H1 (cell line): ENCODE measurements at regions not wholly inside any gene's neighbourhood (a gene's known extent, or its start where the extent isn't known, plus 50 kb on each side); places are given as distances from the start of the nearest gene placed in this dataset.

ENCODE experiments used
- CTCF ChIA-PET: fragments of 300-600 bp; sonication (Branson Sonifier 250); formaldehyde crosslinking; loops from one replicate; lab custom pipeline; 2021; ENCODE audit not compliant: partially characterized antibody; lab: Charles Lee
- POLR2A ChIA-PET: fragments of 300-600 bp; sonication (Branson Sonifier 250); formaldehyde crosslinking; loops from one replicate; lab custom pipeline; 2021; ENCODE audit warnings: inconsistent platforms; ENCODE audit not compliant: partially characterized antibody; lab: Charles Lee
- DNase-seq, 2 experiments: peaks; one replicate each; pipeline versions ENCODE4 v3.0.0 to v3.0.0-alpha.2; 2010 to 2022; ENCODE audit warnings: low spot score in 2 of 2, low read depth in 1 of 2, mixed read lengths in 1 of 2
- FAIRE-seq: peaks from 2 replicates; lab custom pipeline; 2011; peaks lifted over from hg19 to GRCh38; lab: Jason Lieb, UNC
- H2AFZ ChIP-seq: 2 replicates; pipeline ENCODE4 v1.8.1; 2012; ENCODE audit warnings: low read length, inconsistent platforms
- H2AK5ac ChIP-seq: 2 replicates; pipeline ENCODE4 v1.6.1; 2013; ENCODE audit warnings: low read depth, low read length
- H2BK120ac ChIP-seq: replicated peaks from 2 replicates; pipeline ENCODE3; 2013; ENCODE audit warnings: low read depth, low read length, inconsistent platforms
- H2BK12ac ChIP-seq: 2 replicates; pipeline ENCODE4 v1.6.1; 2013; ENCODE audit warnings: low read depth, low read length
- H2BK15ac ChIP-seq: 2 replicates; pipeline ENCODE4 v1.6.1; 2013; ENCODE audit warnings: low read length
- H2BK20ac ChIP-seq: 2 replicates; pipeline ENCODE4 v1.6.1; 2013; ENCODE audit warnings: low read length
- H2BK5ac ChIP-seq: 2 replicates; pipeline ENCODE4 v1.6.1; 2013; ENCODE audit warnings: low read depth, low read length
- H3K14ac ChIP-seq: 2 replicates; pipeline ENCODE4 v1.6.1; 2013; ENCODE audit warnings: inconsistent platforms; ENCODE audit not compliant: insufficient read length
- H3K18ac ChIP-seq: 2 replicates; pipeline ENCODE4 v1.6.1; 2013; ENCODE audit warnings: low read length; ENCODE audit errors: extremely low read depth
- H3K23ac ChIP-seq: 2 replicates; pipeline ENCODE4 v1.6.1; 2013; ENCODE audit warnings: inconsistent platforms; ENCODE audit not compliant: insufficient read length
- H3K23me2 ChIP-seq: 2 replicates; pipeline ENCODE4 v1.6.1; 2013; ENCODE audit warnings: low read depth, low read length
- H3K27ac ChIP-seq: 2 replicates; pipeline ENCODE4 v1.6.1; 2011; ENCODE audit warnings: low read depth, low read length, inconsistent platforms
- H3K27me3 ChIP-seq, 4 experiments: replicated peaks in 1 of 4; 1 replicate in 1 of 4; 2 replicates in 3 of 4; pipeline versions ENCODE4 v1.6.1 to v1.8.1; 2011 to 2013; ENCODE audit warnings: low read length in 3 of 4, mild to moderate bottlenecking in 3 of 4, inconsistent platforms in 2 of 4, mixed read lengths in 2 of 4, moderate library complexity in 1 of 4; ENCODE audit not compliant: control insufficient read depth in 3 of 4, insufficient read depth in 3 of 4; ENCODE audit errors: extremely low read depth in 1 of 4
- H3K36me3 ChIP-seq, 4 experiments: 2 replicates each; pipeline versions ENCODE4 v1.6.1 to v1.8.1; 2011 to 2013; ENCODE audit warnings: mild to moderate bottlenecking in 4 of 4, low read length in 3 of 4, moderate library complexity in 2 of 4, control low read depth in 1 of 4, inconsistent platforms in 1 of 4; ENCODE audit not compliant: insufficient read depth in 4 of 4, control insufficient read depth in 2 of 4
- H3K4ac ChIP-seq: replicated peaks from 2 replicates; pipeline ENCODE3; 2013; ENCODE audit warnings: low read length, low read depth, mixed read lengths, inconsistent platforms; ENCODE audit not compliant: insufficient read length
- H3K4me1 ChIP-seq, 4 experiments: replicated peaks in 1 of 4; 1 replicate in 1 of 4; 2 replicates in 3 of 4; pipeline versions ENCODE4 v1.6.1 to v1.8.1; 2011 to 2013; ENCODE audit warnings: low read length in 3 of 4, inconsistent platforms in 2 of 4, mixed read lengths in 1 of 4; ENCODE audit not compliant: insufficient read depth in 4 of 4, control insufficient read depth in 3 of 4
- H3K4me2 ChIP-seq, 2 experiments: 2 replicates each; pipeline versions ENCODE4 v1.6.1 to v1.8.1; 2011 to 2013; ENCODE audit warnings: low read depth in 2 of 2, low read length in 2 of 2, control low read depth in 1 of 2, inconsistent platforms in 1 of 2, mild to moderate bottlenecking in 1 of 2; ENCODE audit not compliant: insufficient read depth in 1 of 2
- H3K4me3 ChIP-seq, 4 experiments: fragments of 200-600, 300-600 bp in 1 of 4; sonication (generic), shearing (Covaris generic), sonication (Bioruptor Twin) in 1 of 4; 2 replicates each; pipeline versions ENCODE4 v1.5.1 to v1.8.1; 2011 to 2016; ENCODE audit warnings: low read length in 4 of 4, low read depth in 3 of 4, control low read depth in 2 of 4, inconsistent platforms in 2 of 4, mild to moderate bottlenecking in 2 of 4, mixed read lengths in 1 of 4, moderate library complexity in 1 of 4; ENCODE audit not compliant: insufficient read depth in 2 of 4; ENCODE audit errors: extremely low read depth in 1 of 4
- H3K56ac ChIP-seq: replicated peaks from 2 replicates; pipeline ENCODE3; 2013; ENCODE audit warnings: low read depth, mild to moderate bottlenecking, mixed read lengths, low read length, inconsistent platforms; ENCODE audit not compliant: insufficient read length
- H3K79me1 ChIP-seq: 2 replicates; pipeline ENCODE4 v1.6.1; 2013; ENCODE audit warnings: low read depth, low read length, control low read depth
- H3K79me2 ChIP-seq, 2 experiments: 2 replicates each; pipeline versions ENCODE4 v1.6.1 to v1.8.1; 2012 to 2013; ENCODE audit warnings: low read length in 2 of 2, mild to moderate bottlenecking in 2 of 2, inconsistent platforms in 1 of 2; ENCODE audit not compliant: insufficient read depth in 2 of 2, control insufficient read depth in 1 of 2
- H3K9ac ChIP-seq, 4 experiments: replicated peaks in 1 of 4; 1 replicate in 1 of 4; 2 replicates in 3 of 4; pipeline versions ENCODE4 v1.6.1 to v1.8.1; 2011 to 2013; ENCODE audit warnings: low read depth in 3 of 4, low read length in 3 of 4, control low read depth in 2 of 4, mild to moderate bottlenecking in 2 of 4, moderate library complexity in 2 of 4, inconsistent platforms in 1 of 4; ENCODE audit errors: extremely low read depth in 1 of 4
- H3K9me3 ChIP-seq, 2 experiments: 2 replicates each; pipeline versions ENCODE4 v1.6.1 to v1.8.1; 2012 to 2013; ENCODE audit warnings: mild to moderate bottlenecking in 2 of 2, moderate library complexity in 2 of 2, control low read depth in 1 of 2, inconsistent platforms in 1 of 2, low read depth in 1 of 2, low read length in 1 of 2, mixed read lengths in 1 of 2; ENCODE audit not compliant: insufficient read depth in 2 of 2
- H4K20me1 ChIP-seq, 2 experiments: replicated peaks in 1 of 2; 2 replicates each; pipeline versions ENCODE3 to v1.8.1; 2011 to 2013; ENCODE audit warnings: inconsistent platforms in 2 of 2, low read length in 2 of 2, mild to moderate bottlenecking in 1 of 2; ENCODE audit not compliant: insufficient read depth in 2 of 2, control insufficient read depth in 1 of 2
- H4K5ac ChIP-seq: 2 replicates; pipeline ENCODE4 v1.6.1; 2013; ENCODE audit warnings: low read length, low read depth, mixed read lengths, inconsistent platforms; ENCODE audit not compliant: insufficient read length
- H4K8ac ChIP-seq: 2 replicates; pipeline ENCODE4 v1.8.0; 2013; ENCODE audit warnings: mild to moderate bottlenecking, moderate library complexity, low read length, inconsistent platforms; ENCODE audit not compliant: insufficient read depth; ENCODE audit errors: extremely low read depth
- H4K91ac ChIP-seq: replicated peaks from 2 replicates; pipeline ENCODE3; 2013; ENCODE audit warnings: low read length, mixed read lengths, inconsistent platforms; ENCODE audit not compliant: insufficient read length
- BRCA1 ChIP-seq: IDR thresholded peaks from 2 replicates; pipeline ENCODE4 v1.6.1; 2012; ENCODE audit warnings: low read depth, low read length, improper control_type of control experiment
- FOSL1 ChIP-seq: IDR thresholded peaks from 2 replicates; pipeline ENCODE4 v1.6.1; 2011; ENCODE audit warnings: mild to moderate bottlenecking, low read depth, low read length, moderate library complexity; ENCODE audit not compliant: insufficient read depth
- NRF1 ChIP-seq: IDR thresholded peaks from 2 replicates; pipeline ENCODE4 v1.6.1; 2011; ENCODE audit warnings: mild to moderate bottlenecking, low read depth, low read length, improper control_type of control experiment
- RNF2 ChIP-seq: fragments of 200-900, 300-1000 bp; sonication (generic); IDR thresholded peaks from 2 replicates; pipeline ENCODE4 v1.7.1; 2016; ENCODE audit warnings: borderline replicate concordance, low read depth, mild to moderate bottlenecking, antibody characterized with exemption, low read length; ENCODE audit not compliant: poor library complexity, severe bottlenecking; ENCODE audit errors: missing control alignments
- YY1 ChIP-seq: IDR thresholded peaks from 2 replicates; pipeline ENCODE4 v1.6.1; 2011; ENCODE audit warnings: low read depth, mild to moderate bottlenecking, low read length
- WGBS, 2 experiments: shearing (Covaris generic) in 1 of 2; methylation state at CpG; one replicate each; pipeline versions ENCODE4 v1.1.6 to v1.1.7; 2013 to 2015; ENCODE audit warnings: low lambda C conversion rate in 2 of 2, mixed read lengths in 2 of 2, inconsistent platforms in 1 of 2, low coverage in 1 of 2, missing lambda C conversion rate in 1 of 2; ENCODE audit not compliant: insufficient replicate concordance in 2 of 2, insufficient coverage in 1 of 2, insufficient read length in 1 of 2; ENCODE audit errors: extremely low coverage in 1 of 2, missing lambda C conversion rate in 1 of 2; 5-methylcytosine and 5-hydroxymethylcytosine counted together
- TF ChIP-seq, protein P1 (sequence below): IDR thresholded peaks from 2 replicates; pipeline ENCODE4 v1.6.1; 2012; ENCODE audit warnings: inconsistent platforms

DNA sequence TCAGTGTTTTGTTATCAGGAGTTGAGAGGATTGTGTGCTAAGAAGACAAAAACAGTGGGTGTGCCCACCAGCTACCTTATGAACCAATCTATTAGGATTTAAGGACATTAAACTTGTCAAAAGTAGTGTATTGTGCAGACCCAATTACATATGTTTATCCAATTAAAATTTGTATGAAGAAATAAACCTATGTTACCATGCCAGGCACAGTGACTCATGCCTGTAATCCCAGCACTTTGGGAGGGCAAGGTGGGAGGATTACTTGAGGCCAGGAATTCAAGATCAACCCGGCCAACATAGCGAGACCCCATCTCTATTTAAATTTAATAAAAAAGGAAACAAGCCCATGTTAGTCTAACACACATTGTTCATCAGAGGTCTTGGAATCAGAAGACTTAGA lies 162.2 kb downstream of the IRS1 start:
- H2AFZ ChIP-seq = no peak overlapping the region
- no peak overlapping the region for H3K9ac ChIP-seq
- no peak overlapping the region for H3K4me2 ChIP-seq
- no peaks in the 10 kb centered on the region for H3K79me1 ChIP-seq
- H4K8ac ChIP-seq = no peak overlapping the region
- no peaks in the 10 kb centered on the region for H3K36me3 ChIP-seq
- no peaks in the 10 kb centered on the region for H3K4me1 ChIP-seq
- H3K4me3 ChIP-seq = no peak overlapping the region
- no peak overlapping the region for H2BK15ac ChIP-seq
- no peaks in the 10 kb centered on the region for H3K9me3 ChIP-seq
- H2BK5ac ChIP-seq = no peak overlapping the region
- no peak for FAIRE-seq
- no peak overlapping the region for H3K4ac ChIP-seq
- no peaks in the 10 kb centered on the region for H4K20me1 ChIP-seq
- H3K79me2 ChIP-seq = no peaks in the 10 kb centered on the region
- H3K18ac ChIP-seq = no peak overlapping the region
- H2BK20ac ChIP-seq = no peak overlapping the region
- H3K14ac ChIP-seq = no peak overlapping the region
- no peak overlapping the region for H2AK5ac ChIP-seq
- CTCF ChIA-PET = no interaction called here
- no peak overlapping the region for H3K27ac ChIP-seq
- no peak overlapping the region for H3K56ac ChIP-seq
- no peak overlapping the region for H2BK120ac ChIP-seq
- H3K23ac ChIP-seq = no peak overlapping the region
- no peak overlapping the region for H4K5ac ChIP-seq
- no peak overlapping the region for H4K91ac ChIP-seq
- no peaks in the 10 kb centered on the region for H3K23me2 ChIP-seq
- no peak overlapping the region for H2BK12ac ChIP-seq
- no peaks in the 10 kb centered on the region for H3K27me3 ChIP-seq
- POLR2A ChIA-PET = no interaction called here
- DNase-seq = no peak
- WGBS, 2 experiments = 95% methylated on average over 2 of the region's 2 CpGs; no CpG with 5 or more reads in 1 of the 2 experiments
- no peak for TF ChIP-seq BRCA1
- TF ChIP-seq, protein P1, sequence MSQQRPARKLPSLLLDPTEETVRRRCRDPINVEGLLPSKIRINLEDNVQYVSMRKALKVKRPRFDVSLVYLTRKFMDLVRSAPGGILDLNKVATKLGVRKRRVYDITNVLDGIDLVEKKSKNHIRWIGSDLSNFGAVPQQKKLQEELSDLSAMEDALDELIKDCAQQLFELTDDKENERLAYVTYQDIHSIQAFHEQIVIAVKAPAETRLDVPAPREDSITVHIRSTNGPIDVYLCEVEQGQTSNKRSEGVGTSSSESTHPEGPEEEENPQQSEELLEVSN = no peak
- TF ChIP-seq NRF1 = no peak
- TF ChIP-seq FOSL1 = no peak
- no peak for TF ChIP-seq RNF2
- no peak for TF ChIP-seq YY1
